GM19324 (cell line): ENCODE measurements at regions not wholly inside any gene's neighbourhood (a gene's known extent, or its start where the extent isn't known, plus 50 kb on each side); places are given as distances from the start of the nearest gene placed in this dataset.

ENCODE experiments used
- ATAC-seq: cut with Tn5 transposase; IDR thresholded peaks from one replicate; pipeline ENCODE4 v1.9.1; 2021; ENCODE audit warnings: mild to moderate bottlenecking, moderate library complexity; ENCODE audit not compliant: unreplicated experiment, low FRiP score

DNA sequence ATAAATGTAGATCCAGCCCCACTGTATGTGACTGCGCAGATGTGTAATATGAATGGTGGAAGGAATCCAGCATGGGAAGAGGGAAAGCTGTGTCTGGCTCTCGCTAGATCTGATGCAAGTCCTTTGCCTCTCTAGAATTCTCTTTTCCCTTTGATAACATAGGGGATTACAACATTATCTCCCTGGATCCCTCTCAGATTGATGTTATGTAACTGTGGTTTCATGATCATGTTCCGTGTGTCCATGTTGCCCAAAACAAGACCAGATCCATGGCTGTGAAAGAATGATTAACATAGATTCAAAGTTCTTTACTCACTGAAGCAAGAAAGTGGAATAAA is 184.0 kb upstream of the UBL3 start:
- ATAC-seq, result no peak

DNA sequence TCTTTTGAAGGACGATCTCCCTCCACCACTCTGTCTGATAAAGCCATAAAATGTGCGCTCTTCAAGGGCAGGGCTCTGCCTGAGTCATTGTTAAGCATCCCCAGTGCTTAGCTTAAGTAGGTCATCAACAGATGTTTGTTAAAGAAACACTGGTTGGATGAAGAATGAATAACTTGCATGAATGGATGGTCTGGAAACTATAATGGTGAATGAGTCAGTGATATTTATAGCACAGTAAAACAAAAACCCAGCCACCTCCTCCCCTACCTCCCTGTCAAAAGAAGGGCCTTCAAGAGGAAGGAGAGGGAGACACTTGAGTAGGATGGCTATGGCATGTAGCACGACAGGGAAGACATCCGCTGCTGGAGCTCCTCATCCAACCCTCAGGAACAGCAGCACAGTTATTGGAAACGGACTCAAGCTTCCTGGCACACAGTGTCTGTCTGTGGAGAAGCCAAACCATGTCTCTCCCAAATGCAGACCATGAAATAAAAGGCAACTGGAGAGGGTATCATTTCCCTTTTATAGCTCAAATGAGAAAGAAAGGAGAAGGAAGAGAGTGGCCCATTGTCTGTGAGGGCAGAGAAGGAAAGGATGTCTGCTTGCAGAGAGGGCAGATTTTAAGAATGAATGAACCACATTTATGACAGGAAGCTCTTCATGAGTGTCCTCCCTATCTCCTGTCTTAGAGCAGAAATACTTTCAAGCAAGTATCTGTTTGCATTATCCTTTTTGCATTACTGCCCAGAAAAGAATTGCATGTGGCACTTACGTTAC is 183.5 kb upstream of the UBL3 start:
- no peak for ATAC-seq

DNA sequence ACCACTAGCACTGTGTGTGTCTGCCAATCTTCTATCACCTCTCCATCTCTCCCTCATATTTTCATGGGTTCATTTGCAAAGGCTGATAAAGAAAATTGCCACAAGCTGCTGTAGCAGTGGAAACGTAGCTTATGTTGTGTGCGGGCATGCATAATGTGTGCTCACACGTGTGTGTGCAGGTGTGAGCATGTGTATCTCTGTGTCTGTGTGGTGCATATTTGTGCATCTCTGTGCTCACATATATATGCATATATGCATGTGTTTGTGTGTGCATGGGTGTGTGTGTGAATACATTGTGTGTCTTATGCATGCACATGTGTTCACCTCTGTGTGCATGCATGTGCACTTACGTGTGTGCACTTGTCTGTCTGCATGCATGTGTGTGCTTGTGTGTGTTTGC is 181.8 kb upstream of the UBL3 start:
- ATAC-seq, result no peak

DNA sequence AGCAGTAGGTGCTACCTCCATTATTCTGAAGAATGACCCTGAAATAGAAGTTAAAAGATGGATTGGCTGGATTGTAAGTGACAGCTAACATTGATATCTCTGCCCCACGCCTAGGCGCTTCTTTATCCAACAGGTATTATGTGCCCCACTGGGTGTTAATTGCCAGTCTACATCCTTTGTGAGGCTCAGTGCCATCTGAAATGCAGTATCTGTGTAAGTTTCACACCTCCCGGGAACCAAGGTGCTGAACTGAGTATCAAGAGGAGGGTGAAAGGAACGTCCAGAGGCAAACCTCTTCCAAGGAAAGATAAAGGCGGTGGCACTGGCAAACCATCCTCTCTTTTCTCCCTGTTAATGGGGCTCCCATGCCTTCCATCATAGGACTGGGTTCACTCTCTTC is 181.1 kb upstream of the UBL3 start:
- no peak for ATAC-seq

DNA sequence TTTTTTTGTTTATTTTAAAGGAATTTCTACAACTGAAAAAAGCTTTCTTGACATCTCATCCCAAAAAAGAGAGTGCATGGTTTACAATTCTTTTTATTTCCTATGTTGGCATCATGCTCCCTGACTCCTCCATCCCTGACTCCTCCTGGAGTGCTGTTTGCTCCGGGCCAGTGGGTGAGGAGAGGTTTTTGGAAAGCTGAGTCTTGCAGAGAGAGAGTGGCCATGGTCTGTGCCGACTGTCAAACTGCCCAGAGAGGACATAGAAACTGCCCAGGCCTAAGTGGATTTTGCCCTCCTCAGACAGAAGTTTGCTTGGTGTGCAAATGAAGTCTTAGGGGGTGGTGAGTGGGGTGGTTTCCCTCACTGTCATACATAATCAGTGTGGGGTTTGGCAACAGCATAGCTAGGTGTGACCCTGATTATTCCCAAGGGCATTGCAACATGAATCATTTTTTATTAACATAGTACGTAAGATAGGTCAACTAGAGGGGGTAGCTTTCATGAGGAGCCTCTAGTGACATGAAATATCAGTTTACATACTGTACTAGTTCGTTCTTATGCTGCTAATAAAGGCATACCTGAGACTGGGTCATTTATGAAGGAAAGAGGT is 179.8 kb upstream of the UBL3 start:
- ATAC-seq, result no peak

DNA sequence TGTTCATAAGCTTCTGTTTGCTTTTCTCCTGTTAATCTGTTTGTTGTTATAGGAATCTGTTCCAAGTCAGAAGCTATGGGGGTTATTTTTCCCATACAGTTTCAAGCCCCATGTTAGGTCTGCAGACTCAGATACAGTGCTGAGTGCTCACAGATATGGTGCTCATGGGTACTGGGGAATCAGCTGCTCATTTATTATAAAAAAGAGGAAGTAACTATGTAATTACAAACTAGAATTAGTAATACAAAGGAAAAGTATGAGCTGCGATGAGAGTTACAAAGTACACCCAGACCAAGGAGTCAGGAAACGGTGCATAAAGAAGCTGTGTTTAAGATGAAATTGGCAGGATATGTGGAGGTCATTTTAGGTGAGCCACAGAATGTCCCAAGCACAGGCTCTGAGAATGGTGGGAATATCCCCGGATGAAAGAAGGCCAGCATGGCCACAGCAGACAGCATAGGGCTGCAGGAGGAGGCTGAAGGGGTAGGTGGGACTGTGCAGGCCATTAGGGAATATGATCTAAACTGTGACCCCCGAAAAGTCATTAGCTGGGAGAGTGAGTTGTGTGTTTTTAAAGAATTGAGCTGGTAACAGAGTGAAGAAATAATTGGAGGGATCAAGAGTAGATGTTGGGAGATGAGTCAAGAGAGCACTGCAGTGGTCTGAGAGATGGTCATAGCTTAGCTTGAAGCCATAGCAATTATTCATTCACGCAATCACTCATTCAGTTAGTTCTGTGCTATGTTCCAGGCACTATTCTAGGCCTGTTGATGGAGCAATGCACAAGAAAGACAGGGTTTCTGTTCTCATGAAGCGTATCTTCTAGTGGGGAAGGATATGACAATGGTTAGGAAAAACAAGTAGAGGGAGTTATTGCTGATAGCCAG is 177.4 kb upstream of the UBL3 start:
- ATAC-seq, result no peak

DNA sequence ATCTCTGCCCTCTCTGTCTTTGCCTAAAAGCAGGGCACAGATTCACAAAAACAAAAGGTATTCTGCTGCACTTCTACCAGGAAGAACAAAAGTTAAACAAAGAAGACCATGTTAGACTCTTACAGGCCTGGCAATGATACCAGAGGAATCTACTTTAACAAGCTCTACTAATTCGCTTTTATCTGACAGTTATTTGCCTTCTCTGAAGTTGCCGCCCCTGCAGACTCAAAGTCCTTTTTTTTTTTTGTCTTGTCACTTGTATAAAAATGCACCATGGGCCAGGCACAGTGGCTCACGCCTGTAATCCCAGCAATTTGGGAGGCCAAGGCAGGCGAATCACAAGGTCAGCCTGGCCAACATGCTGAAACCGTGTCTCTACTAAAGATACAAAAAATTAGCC is 176.5 kb upstream of the UBL3 start:
- no peak for ATAC-seq

DNA sequence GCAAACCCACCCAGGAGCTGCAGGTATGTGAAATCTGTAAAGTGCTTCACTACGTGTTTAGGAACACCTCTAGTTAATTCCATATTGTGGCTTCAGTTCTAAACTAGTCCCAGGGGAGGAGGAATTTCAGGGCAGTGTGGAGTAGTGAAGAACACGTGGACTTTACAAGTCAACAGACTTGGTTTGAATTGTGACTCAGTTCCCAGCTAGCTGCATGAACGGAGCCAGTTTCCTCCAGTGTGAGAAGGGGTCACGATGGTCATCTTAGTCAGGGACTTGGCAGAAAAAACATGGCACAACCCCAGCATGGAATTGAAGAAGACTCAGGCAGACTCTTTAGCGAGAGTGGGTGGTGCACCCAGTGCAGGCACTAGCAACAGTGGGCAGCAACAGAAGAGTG is 175.7 kb upstream of the UBL3 start:
- no peak for ATAC-seq

DNA sequence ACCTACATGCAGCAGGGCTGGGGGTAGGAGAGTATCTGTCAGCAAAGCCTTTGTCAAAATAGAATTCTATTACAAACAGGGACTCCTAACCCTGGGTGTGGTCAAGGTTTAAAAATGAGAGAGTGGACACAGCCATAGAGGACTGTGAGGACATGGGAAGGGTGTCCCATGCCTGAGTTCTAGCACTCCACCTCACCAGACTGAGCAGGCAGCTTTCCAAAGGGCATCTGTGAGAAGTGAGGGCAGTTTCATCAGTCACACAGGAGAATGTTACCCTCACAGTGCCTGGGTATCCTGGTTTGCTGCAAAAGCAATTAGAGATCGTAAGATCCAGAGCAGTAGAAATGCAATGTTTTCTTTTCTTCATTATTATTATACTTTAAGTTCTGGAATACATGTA is 174.9 kb upstream of the UBL3 start:
- no peak for ATAC-seq

DNA sequence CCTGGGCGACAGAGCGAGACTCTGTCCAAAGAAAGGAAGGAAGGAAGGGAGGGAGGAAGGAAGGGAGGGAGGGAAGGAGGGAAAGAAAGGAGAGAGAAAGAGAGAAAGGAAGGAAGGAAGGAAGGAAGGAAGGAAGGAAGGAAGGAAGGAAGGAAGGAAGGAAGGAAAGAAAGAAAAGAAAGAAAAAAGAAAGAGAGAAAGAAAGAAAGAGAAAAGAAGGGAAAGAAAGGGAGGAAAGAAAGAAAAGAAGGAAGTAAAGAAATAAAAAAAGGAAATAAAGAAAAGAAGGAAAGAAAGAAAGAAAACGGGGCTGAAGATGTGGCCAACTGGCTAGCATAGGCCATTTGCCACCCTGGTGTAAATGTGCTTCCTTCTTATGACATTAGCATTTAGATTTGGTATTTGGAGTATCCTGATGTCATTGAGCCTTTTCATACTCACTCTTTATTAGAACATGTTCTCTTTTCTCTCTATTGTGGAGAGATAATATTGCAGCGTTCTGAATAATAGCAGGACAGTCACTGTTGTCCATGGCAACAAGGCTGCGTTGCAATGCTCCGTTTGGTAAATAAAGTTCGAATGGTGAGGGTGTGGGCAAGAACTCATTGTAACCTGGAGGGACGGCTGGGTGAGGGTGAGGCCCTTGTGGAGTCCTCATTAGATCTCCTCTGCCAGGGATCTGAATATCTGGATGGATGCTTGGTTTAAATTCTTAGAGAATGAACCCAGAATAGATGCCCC is 173.9 kb upstream of the UBL3 start:
- ATAC-seq, result no peak

DNA sequence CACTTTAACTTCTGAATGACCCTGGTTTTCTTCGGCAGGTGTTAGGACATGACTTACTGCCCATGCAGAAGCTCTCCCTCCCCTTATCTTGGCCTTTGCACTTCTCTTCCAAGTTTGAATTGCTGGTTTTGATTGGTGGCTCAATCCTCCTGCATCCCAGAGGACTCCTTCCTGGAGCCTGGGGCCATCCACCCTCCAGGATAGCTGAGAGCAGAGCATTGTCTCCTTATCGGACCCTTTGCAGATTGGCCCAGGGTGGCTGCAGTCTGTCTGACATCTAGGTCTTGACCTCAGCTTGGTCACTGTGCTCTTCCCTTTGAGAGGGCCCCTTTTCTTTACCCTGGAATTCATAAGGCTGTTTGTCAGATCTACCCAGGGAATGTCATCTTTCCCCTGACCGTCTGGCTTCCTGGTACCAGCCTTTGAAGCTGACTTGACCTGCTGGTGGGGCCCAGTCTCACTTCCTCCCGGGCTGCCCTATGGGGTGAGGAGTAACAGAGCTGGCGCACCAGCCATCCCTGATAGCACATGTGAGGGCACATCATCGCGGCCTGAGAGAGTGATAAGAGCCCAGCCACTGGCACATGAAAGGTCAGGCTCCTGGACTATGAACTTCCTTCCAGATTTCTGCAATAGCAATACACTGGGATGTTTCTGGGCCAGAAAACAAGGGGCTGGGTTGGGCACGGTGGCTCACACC is 172.9 kb upstream of the UBL3 start:
- ATAC-seq, result no peak

DNA sequence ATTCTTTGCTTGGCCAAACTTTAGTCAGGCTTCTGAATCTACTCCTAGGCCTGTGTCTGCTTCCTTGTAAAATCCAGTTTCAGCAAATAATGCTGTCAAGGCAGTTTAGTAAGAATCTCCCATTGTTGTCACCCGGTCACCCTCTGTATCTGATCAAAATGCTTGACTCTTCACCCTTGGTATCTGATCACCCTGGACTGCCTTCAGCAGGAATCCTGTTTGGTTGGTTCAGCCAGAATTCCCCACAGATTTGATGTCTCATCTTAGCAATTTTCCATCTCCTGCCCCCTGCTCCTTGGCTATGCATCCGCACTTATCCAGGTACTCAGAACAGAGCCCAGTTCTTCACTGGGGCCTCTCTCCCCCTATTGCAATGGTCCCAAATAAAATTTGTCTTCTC is 172.4 kb upstream of the UBL3 start:
- no peak for ATAC-seq

DNA sequence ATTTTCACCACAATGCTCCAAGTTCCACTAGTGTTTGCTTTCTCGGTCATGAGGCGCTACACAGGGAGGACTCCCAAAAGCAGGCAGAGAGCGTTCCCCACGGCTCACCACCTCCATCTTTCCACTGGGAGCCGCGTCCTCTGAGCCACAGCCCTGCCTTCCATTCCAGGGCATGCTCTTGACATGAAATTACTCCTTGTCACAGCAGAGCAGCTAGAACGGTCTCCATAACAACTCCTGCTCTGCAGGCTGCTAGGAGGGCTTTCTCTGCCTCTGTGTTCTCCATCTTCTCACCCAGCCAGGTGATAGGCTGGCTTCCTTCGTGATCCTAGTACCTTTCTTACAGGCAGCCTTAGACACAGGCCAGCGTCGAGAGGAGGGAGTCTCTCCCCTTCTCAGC is 171.8 kb upstream of the UBL3 start:
- ATAC-seq, result no peak

DNA sequence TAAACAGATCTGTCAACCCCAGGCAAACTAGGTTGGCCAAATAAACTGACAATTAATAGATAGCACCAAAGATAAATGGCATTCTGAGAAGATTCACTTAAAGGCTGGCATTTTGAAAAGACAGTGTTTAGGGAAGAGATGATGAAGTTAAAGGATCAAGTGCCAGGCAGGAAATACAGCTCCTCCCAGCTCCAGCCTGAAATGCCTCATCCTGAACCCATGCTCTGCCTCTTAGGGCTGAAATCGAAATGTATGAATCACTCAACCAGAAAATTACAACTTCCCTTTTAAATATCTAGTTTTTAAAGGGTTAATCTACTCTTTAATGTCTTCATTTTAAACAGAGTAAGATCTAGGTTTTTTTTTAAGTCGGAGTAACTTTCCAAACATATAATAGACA is 171.2 kb upstream of the UBL3 start:
- ATAC-seq, result no peak

DNA sequence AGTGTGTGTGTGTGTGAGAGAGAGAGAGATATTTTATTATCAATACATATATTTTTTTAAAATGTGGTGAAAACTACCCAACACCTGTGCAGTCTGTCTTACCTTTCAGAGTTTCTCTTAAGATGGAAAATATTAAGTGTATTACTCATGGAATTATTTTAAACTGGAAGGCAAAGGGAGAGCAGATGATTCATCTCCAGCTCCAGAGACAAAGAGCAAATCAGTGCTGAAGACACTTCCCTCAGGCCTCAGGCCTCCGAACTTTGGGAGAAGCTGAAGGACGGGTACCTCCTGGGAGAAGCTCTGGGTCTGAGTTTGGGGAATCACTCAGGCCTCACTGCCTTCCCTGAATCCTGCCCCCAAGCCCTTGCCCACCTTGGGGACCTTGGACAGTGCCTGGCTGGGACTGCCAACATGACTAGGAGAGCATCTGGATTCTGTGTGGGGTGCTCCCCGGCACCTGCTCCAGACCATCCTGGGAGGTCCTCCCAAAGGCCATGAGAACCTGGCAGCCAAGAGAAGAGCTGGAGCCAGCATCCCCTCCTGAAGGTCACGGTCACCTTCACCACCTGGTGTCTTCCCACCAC is 170.4 kb upstream of the UBL3 start:
- no peak for ATAC-seq

DNA sequence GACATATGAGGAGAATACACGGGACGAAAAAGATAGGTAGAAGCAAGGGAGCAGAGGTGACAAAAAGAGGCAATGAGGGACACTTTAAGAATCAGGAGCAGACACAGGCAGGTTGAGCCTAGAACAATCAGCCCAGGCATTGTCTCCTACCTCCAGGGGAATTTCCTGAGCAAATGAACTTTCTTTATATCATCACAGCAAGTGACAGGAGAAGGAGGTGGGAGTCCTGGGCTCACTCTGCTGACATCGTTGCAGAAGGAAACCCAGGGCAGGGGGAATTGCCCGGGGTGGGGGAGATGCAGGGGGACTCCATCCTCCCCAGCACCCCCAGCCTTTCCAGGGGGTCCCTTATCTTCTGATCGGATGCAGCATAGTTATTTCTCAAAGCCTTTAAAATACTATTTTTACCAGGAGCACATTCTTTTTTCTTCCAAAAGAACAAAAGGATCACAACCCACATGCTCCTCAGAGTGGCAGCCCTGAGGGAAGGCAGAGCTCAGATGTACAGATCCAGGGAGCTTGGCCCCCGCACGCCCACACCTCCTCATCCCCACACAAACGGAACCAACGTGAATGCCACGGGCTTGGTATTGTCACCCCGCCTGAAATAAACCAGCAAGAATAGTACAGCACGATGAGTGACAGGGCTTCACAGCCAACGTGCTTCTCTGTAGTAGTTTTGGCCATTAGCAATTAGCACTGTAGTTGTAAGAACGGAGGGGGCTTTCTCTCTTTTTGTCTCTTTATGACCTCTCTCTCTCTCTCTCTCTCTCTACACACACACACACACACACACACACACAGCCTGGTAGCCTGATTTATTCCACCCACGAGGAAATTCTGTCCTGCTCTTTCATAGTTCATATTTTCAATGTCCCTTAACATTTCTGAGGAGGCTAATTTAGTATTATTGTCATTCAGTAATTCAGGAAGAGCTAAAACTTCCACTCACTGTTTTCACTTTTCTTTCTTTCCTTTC is 169.5 kb upstream of the UBL3 start:
- no peak for ATAC-seq

DNA sequence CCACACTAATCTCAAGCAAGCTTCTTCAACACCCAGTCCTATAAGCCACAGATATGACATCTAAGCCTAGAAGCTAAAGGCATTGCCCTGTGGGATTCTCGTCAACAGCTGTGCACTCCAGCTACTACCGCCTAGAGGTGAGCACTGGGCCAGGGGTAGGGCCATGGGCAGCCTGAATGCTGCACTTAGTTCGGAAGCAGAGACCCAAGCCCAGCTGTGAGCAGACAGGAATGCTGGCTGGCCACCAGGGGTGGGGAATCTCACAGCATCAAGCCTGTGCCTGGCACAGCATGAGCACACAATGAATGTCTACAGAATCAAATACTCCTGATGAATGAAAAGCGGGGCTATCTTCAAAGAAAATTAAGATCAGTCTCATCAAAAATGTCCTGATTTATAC is 167.5 kb upstream of the UBL3 start:
- no peak for ATAC-seq

DNA sequence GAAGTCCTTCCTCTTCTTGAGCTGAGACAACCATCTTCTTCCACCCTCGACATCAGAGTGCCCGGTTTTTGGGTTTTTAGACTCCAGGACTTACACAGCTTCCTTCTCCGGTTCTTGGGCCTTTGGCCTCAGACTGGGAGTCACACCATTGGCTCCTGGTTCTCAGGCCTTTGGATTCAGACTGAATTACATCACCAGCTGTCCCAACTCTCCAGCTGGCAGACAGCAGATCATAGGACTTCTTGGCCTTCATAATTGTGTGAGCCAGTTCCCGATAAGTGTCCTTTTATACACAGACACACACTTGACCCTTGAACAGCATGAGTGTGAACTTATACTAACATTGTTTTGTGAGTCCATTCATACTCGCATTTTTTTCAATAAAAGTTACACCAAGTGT is 166.0 kb upstream of the UBL3 start:
- ATAC-seq, result no peak

DNA sequence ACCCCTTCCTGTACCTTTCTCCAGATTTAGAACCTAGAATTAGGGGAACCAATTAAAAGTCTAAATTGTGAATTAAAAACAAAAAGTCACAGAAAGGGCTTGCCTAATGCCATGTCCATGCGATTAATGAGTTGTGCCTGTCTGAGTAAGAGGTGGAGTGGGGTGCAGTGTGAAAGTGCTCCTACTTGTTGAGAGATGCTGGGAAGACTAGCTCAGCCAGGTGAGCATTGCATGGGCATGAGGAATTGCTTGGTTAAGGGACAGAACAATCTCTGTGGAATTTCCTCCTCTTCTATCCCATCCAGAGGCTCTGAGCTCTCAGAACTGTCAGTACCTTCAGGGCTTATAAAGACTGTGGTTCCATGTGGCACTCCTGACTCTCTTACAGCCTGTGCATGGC is 159.0 kb upstream of the UBL3 start:
- ATAC-seq, result no peak
